Brain microvascular endothelial cell (primary cell): ENCODE measurements at regions not wholly inside any gene's neighbourhood (a gene's known extent, or its start where the extent isn't known, plus 50 kb on each side); places are given as distances from the start of the nearest gene placed in this dataset.

Experiments
- DNase-seq: peaks from one replicate; pipeline ENCODE4 v3.0.0-alpha.2; 2020
- H3K27ac ChIP-seq: fragments of 250-450 bp; sonication (Bioruptor Pico); 2 replicates; pipeline ENCODE4 v1.5.1; 2020; ENCODE audit warnings: mild to moderate bottlenecking, moderate library complexity
- H3K27me3 ChIP-seq: fragments of 250-450 bp; sonication (Bioruptor Pico); replicated peaks from 2 replicates; pipeline ENCODE4 v1.5.1; 2020; ENCODE audit warnings: mild to moderate bottlenecking
- H3K36me3 ChIP-seq: fragments of 250-450 bp; sonication (Bioruptor Pico); replicated peaks from 2 replicates; pipeline ENCODE4 v1.5.1; 2020; ENCODE audit warnings: mild to moderate bottlenecking
- H3K4me3 ChIP-seq: 2 replicates; pipeline ENCODE4 v1.5.1; 2011; ENCODE audit warnings: low read depth, mild to moderate bottlenecking, control low read depth, low read length, moderate library complexity
- in situ Hi-C: cut with HindIII; loops from 2 replicates; pipeline ENCODE4 v1.10.0; 2017; ENCODE audit warnings: low sequenced_read_pairs, low pct_ligation_motif_present
- TF ChIP-seq, protein P1 (sequence below): IDR thresholded peaks from 2 replicates; pipeline ENCODE4 v1.5.1; 2011; ENCODE audit warnings: low read depth, mild to moderate bottlenecking, moderate library complexity, low read length, control low read depth, inconsistent platforms; ENCODE audit errors: missing control alignments

DNA sequence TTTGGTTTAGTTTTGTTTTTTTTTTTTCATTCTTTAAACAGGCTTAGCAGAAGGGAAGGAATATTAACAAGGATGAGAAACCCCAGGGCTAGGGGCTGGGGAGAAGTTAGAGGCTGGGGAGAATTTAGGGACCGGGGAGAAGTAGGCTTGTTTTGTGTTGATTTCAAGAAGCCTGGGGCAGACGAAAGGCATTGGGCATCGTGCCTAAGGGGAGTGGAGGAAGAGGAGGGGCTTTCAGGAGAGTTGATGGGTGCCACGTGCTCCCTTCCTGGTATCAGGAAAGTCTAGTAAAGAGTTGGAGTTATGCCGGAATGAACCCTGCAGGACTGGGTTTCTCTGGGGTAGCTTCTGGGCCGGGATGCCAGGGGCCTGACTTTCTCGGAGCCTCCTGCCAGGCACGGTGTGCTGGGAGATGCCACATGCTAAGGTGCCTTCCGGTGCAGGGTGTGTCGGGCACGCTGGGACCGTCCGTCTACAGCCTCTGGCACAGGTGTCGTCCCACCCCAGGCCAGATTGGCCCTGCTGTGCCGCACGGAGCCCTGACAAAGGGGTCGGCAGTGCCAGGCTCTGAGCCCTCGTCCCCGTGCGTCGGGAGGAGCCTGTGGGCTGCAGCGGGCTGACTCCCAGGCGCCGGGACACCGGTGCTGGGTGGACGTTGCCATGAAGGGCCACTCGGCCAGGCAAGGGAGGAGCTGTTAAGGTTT lies 159.9 kb downstream of the OLFM1 start:
- in situ Hi-C loops = no loop called here
- no peaks in the 10 kb centered on the region for H3K36me3 ChIP-seq
- no peak overlapping the region for H3K4me3 ChIP-seq
- DNase-seq = no peak
- TF ChIP-seq, protein P1, sequence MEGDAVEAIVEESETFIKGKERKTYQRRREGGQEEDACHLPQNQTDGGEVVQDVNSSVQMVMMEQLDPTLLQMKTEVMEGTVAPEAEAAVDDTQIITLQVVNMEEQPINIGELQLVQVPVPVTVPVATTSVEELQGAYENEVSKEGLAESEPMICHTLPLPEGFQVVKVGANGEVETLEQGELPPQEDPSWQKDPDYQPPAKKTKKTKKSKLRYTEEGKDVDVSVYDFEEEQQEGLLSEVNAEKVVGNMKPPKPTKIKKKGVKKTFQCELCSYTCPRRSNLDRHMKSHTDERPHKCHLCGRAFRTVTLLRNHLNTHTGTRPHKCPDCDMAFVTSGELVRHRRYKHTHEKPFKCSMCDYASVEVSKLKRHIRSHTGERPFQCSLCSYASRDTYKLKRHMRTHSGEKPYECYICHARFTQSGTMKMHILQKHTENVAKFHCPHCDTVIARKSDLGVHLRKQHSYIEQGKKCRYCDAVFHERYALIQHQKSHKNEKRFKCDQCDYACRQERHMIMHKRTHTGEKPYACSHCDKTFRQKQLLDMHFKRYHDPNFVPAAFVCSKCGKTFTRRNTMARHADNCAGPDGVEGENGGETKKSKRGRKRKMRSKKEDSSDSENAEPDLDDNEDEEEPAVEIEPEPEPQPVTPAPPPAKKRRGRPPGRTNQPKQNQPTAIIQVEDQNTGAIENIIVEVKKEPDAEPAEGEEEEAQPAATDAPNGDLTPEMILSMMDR = no peak
- no peaks in the 10 kb centered on the region for H3K27me3 ChIP-seq
- no peak overlapping the region for H3K27ac ChIP-seq

DNA sequence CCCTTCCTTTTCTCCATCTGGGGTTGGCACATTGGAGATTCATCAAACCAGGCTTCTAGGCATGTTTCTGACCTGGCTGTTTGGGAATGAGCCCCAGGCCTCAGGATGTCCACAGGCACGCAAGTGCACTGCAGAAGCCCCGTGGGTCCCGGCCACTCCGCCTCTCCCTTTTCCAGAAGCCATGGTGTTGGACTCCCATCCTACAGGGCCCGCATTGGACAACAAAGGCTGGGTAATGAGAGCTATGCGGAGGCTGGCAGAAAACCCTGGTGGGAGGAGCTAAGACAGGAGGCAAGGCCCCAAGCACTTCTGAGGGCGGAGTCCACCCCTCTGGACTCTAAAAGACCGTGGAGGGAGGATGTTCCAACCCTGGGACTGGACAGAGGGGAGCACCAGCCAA lies 160.6 kb downstream of the OLFM1 start:
- H3K36me3 ChIP-seq = no peaks in the 10 kb centered on the region
- TF ChIP-seq, protein P1 = no peak
- no peak overlapping the region for H3K4me3 ChIP-seq
- in situ Hi-C loops = no loop called here
- DNase-seq = no peak
- no peaks in the 10 kb centered on the region for H3K27me3 ChIP-seq
- no peak overlapping the region for H3K27ac ChIP-seq

DNA sequence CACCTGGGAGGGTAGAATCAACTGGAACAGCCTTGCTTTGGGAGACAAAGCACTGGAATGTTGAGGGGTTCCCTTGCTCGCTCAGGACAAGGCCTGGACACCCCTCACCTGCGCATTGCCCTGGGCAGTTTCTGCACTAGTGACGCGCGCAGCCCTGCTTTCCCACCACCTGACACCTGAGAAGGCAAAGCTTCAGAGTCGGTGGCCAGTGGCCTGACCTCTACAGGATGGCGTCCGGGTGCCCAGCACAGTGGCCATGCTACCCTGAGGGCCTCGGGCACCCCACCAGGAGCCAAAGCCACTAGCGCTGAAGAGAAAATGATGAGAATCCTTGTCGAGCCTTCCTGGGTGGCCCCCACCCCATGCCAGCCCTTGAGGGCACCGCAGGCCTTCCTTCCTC lies 161.3 kb downstream of the OLFM1 start:
- H3K27me3 ChIP-seq = no peaks in the 10 kb centered on the region
- no peak overlapping the region for H3K27ac ChIP-seq
- TF ChIP-seq, protein P1 = no peak
- no peaks in the 10 kb centered on the region for H3K36me3 ChIP-seq
- in situ Hi-C loops = no loop called here
- no peak overlapping the region for H3K4me3 ChIP-seq
- no peak for DNase-seq

DNA sequence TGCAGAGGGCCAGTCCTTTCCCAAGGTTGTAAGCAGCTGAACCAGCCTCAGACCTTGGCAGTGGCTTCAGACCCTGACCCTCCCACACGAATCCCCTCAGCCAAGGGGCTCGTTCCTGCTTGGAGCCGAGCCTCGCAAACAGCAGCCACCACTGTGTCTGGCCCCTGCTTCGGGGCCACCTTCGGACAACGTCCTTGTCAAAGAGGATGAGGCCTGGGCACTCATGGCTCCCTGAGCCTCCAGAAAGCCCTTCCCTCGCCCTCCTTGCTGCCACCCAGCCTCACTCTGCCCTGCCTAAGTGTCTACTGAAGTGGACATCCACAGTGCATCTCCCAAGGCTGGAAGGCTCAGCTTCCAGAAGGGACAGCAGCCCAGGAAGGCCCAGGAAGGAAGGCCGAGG lies 161.7 kb downstream of the OLFM1 start:
- DNase-seq = no peak
- Histone ChIP-seq H3K4me3 (no peak overlapping the region), H3K36me3 (no peaks in the 10 kb centered on the region), H3K27me3 (no peaks in the 10 kb centered on the region), H3K27ac (no peak overlapping the region)
- in situ Hi-C loops = no loop called here
- TF ChIP-seq, protein P1 = no peak

DNA sequence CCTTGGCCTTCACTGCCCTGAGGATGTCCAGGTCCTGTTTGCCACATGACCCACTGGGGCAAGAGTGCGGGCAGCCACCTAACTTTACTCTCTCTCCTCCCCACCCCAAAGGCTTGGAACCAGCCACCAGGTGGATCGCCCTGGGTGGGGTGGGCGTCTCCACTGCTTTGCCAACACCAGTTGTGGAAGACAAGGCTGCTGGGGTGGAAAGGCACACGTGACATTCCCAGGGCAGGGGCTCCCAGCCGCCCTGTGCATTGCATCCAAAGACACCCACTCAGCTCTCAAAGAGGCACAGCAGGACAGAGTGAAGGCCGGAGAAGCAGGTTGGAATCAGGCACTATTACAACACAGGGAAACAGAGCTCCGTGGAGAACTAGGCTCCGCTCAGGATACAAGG lies 162.2 kb downstream of the OLFM1 start:
- H3K36me3 ChIP-seq = no peaks in the 10 kb centered on the region
- no peak overlapping the region for H3K4me3 ChIP-seq
- no peaks in the 10 kb centered on the region for H3K27me3 ChIP-seq
- H3K27ac ChIP-seq = no peak overlapping the region
- in situ Hi-C loops = no loop called here
- TF ChIP-seq, protein P1 = no peak
- DNase-seq = no peak

DNA sequence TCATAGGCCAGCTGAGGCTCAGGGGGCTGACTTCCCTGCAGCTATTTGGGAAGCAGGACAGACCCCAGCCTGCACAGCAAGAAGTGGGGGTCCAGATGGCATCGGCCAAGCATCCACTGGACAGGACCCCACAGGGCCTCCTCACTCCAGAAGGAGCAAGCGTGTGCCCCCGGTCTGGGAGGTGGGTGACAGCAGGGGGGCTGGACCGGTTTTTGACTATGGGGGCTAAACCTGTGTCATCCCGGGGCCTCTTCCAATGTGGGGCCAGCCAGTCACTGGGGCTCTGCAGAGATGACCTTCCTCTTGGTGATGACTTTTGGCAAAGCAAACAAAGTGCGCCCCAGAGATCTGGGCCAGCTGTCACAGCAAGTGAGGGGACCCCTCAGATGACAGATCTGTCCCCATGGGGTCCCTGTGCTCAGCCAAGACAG lies 163.9 kb downstream of the OLFM1 start:
- H3K27ac ChIP-seq = no peak overlapping the region
- H3K27me3 ChIP-seq = no peaks in the 10 kb centered on the region
- H3K36me3 ChIP-seq = no peaks in the 10 kb centered on the region
- H3K4me3 ChIP-seq = no peak overlapping the region
- in situ Hi-C loops = no loop called here
- TF ChIP-seq, protein P1 = no peak
- DNase-seq = no peak
